GM19043 (cell line): ENCODE measurements at regions not wholly inside any gene's neighbourhood (a gene's known extent, or its start where the extent isn't known, plus 50 kb on each side); places are given as distances from the start of the nearest gene placed in this dataset.
A peak's percentile ranks its signal among the peaks of the same experiment; 100 is the strongest.
"Not testable (repeated sequence)": the region's sequence is repeated elsewhere in the genome, so short reads cannot be mapped to it uniquely, and the experiment has no call there.

Experiments
- ATAC-seq: cut with Tn5 transposase; IDR thresholded peaks from one replicate; pipeline ENCODE4 v1.9.1; 2021; ENCODE audit warnings: low read depth; ENCODE audit not compliant: unreplicated experiment

DNA sequence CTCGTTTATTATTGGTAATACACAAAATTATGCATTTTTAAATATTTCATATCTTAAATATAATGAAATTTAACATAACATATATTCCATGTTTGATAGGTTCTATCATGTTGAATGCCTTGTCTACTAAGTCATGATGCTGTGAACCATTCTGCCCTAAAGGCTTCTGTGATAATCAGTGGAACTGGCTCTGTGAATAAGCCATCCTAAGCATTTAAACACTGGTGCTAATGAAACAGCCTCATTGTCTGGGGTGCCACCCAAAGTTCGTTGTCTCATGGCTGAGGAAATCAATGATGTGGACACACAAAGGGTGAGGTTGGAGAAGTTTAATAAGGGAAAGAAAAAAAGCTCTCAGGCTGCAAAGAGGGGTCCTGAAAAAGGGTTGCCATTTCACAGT lies 264.7 kb upstream of the ZRANB2 start:
- ATAC-seq: no peak

- ATAC-seq: no peak
Measured at GRCh38 chr1:71343686-71344416, 263.0 kb upstream of the ZRANB2 start.

GRCh38 chr1:71339238-71339637 lies 258.4 kb upstream of the ZRANB2 start:
- no peak for ATAC-seq

DNA sequence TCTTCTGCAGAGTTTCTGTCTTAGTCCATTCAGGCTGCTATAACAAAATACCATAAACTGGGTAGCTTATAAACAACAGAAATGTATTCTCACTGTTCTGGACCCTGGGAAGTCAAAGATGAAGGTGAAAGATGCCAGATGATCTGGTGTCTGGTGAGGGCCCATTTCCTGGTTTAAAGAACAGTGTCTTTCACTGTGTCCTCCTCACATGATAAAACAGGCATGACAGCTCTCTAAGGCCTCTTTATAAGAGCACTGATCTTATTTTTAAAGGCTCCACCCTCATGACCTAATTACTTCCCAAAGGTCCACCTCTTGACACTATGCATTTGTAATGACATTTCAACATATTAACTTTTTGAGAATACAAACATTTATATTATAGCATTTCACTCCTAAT lies 250.2 kb upstream of the ZRANB2 start:
- ATAC-seq: no peak

DNA sequence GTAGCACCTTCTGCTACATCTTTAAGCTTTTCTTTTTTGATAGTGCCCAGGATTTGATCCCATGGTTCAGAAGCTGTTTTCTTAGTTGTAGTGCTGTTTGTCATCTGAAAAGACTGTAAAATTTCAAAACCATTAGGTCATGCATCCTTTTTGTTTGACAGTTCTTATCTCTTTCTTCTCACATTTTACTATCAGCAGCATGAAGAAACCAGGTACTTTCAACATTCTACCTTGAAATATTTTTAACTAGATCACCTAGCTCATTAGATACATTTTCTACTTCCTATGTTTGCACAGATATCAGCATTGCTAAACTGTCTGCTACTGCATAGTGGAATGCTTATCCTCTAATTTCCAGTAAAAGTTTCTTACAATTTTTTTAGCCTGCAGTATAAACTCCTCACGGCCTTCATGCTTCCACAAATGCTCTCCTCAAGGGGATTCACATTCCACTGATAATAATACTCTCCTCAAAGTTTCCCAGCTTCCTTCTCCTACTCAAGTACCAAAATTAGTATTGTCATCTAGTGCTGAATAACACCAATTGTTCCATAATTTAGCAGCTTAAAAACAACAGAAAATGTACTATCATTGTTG lies 243.9 kb upstream of the ZRANB2 start:
- ATAC-seq: no peak

- no peak for ATAC-seq
Measured at GRCh38 chr1:71312545-71312944, 231.7 kb upstream of the ZRANB2 start.

DNA sequence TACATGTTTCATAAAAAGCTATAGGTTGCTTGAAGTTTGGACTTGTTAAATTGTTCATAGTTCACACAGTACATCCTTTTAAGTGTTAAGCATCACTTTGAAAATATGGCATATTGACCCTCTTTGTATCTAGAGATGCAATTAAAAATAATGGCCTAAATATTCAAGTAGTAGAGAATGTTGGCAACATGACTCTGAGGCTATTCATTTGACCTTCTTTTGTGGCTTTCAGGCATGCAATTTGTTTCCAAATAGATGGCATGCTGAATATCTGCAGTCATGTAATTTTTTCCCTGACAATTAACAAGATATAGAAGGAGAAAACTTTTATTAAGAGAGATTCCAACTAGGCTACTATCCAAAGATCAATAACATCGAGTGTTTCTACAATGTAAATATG lies 230.5 kb upstream of the ZRANB2 start:
- ATAC-seq: no peak

GRCh38 chr1:71307451-71307850 lies 226.6 kb upstream of the ZRANB2 start:
- peak; percentile 56 for ATAC-seq

DNA sequence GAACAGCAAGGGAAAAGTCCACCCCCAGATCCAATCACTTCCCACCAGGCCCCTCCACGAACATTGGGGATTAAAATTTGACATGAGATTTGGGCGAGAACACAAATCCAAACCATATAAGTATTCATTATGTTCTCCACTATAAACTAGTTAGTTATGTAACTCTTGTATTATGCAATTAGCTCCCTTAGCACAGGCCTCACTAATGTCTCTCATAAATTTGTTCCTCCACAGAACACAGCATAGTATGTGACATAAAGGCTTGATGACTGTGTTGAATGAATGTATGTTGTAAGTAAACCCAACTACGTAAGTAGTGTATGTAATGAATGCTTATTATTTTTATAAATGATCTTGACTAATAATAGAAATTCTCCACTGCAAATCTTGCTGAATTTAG lies 223.3 kb upstream of the ZRANB2 start:
- no peak for ATAC-seq

DNA sequence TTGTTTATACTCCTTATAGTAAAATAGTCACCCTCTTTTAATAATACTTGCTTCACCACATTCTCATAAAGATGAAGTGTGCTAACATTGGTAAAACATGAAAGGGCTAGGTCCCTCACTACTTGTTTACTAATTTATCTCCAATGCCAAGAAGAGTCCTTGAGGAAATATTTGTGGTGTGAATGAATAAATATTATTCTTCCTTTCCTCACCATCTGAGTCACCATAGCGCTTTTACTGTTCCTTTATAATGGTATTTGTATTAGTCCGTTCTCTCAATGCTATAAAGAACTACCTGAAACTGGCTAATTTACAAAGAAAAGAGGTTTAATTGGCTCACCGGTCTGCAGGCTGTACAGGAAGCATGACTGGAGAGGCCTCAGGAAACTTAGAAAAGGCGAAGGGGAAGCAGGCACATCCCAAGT lies 222.8 kb upstream of the ZRANB2 start:
- no peak for ATAC-seq

- ATAC-seq: no peak
Measured at GRCh38 chr1:71298633-71299032, 217.8 kb upstream of the ZRANB2 start.

DNA sequence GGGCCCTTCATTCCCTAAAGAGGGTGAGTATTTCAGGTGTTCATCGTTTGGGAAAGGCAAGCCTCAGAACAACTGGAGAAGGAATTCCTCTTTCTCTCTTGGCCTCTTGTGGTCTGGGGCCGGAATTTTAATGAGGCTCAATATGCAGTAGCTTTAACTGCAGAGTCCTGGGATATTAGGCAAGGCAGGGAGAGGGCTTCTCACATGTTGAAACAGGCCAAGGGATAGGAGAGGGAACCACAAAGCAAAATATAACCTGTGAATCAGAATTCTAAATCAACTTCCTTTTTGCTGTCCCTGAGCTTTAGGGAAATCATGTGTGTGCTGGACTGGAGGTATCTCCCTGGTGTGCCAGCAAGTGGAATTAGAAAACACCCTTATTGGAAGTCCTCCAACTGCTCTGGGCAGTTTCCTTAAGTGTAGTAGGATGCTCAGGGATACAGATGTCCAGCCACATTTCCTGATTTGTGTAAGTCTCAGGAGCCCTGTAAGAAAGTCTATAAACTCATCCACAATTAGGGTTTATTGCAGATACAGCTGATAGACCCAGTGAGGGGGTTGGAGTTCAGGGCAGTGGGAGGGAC lies 215.8 kb upstream of the ZRANB2 start:
- no peak for ATAC-seq

DNA sequence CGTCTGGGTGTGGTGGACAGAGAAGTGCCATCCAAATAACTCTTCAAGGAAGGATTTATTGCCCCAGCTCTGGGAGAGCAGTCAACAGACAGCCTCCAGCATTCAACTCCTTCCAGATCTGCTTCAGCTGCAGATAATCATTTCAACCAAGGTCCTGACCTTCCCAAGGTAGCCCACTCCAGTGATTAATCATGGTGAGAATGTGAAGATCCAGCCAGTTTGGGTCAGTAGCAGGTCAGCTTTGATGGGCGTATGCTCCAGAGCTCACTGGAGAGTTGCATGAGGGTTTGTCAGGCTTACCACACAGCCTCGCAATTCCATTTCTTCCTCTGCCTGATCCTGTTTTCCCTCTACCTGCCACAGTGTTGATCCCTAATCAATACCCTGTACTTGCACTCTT lies 214.5 kb upstream of the ZRANB2 start:
- no peak for ATAC-seq

DNA sequence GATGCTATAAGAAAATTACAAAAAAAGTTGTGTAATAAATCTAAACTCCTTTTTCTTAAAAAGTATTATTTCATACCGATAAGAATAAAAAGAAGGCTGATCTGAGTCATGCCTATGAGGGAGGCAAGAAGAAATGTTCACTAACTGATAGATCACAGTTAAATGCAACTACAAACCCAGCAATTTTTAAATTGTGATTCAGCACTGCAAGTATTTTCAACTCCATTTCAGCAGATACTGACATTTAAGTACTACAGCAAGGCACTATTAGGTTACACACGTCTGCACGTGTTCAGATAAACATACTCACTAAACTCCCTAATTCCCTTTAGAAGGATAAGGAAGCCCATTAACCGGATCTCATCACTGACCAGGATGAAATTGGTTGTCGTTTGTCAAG lies 213.3 kb upstream of the ZRANB2 start:
- ATAC-seq: no peak

- ATAC-seq: no peak
Measured at GRCh38 chr1:71292203-71292602, 211.4 kb upstream of the ZRANB2 start.

- ATAC-seq: not testable (repeated sequence)
Measured at GRCh38 chr1:71290506-71291237, 209.8 kb upstream of the ZRANB2 start.

GRCh38 chr1:71285529-71285928 lies 204.7 kb upstream of the ZRANB2 start:
- no peak for ATAC-seq

DNA sequence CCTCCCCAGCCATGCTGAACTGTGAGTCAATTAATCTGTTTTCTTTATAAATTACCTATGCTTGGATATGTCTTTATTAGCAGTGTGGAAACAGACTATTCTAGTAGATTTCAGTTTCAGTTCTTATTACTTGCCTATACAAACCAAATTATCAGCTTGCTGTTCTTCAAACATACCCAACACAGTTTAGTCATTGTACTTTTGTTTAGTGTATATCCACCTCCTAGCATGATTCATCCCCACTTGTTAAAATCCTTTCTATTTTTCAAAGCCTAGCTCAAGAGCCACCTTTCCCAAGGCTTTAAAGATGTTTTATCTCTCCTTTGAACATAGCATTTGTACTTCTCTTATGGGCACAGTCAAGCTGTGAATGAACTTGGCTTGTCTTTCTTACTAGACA lies 195.6 kb upstream of the ZRANB2 start:
- ATAC-seq: no peak

DNA sequence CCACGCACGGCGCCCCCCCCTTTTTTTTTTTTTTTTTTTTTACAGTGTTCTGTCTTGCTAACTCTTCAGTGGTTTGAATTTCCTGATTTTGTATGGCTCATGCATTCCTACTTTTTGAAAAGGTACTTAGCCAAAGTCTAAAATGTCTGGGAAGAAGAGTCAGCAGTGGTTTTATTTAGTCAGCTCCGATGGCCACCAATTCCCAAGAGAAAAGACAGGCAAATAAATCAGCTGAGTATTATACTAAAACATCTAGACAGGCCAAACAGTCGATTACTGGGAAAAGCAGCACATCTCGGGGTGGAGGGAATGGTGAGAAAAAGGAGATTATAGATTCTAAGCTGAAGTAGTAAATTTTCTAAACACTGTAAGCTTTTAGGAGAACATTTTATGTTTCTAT lies 192.5 kb upstream of the ZRANB2 start:
- no peak for ATAC-seq

GRCh38 chr1:71270394-71270915 lies 189.6 kb upstream of the ZRANB2 start:
- ATAC-seq: no peak

DNA sequence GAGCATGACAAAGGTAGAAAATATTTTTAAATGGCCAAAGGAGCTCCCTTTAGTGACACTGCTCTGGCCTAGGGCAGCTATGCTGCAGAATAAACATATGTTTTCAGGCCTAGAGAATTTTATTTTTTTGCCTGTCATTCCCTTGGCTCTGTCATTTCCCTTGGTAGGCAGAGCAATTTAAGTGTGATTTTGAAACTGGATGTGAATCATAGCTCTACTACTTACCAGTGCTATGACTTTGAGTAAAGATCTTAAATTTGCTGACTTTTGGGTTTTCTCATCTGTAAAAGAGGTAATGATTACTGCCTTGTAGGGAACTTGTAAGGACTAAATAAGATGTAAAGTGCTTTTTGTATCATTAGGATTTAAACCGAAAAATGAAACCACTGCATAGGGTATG lies 189.0 kb upstream of the ZRANB2 start:
- no peak for ATAC-seq
